Sigmoid colon (tissue), 6 donors: ENCODE measurements at regions not wholly inside any gene's neighbourhood (a gene's known extent, or its start where the extent isn't known, plus 50 kb on each side); places are given as distances from the start of the nearest gene placed in this dataset.

Experiments used
- DNase-seq: peaks from one replicate; pipeline ENCODE4 v3.0.0-alpha.2; 2019
- H3K27ac ChIP-seq, 4 donors: fragments of 200-600 bp; sonication (generic); one replicate each; pipeline ENCODE4 v1.5.1; 2016 to 2019; ENCODE audit warnings: mild to moderate bottlenecking in 1 of 4
- H3K27me3 ChIP-seq, 3 donors: fragments of 200-600 bp; sonication (generic); one replicate each; pipeline ENCODE4 v1.5.1; 2019; ENCODE audit warnings: mild to moderate bottlenecking in 1 of 3
- H3K36me3 ChIP-seq, 4 donors: fragments of 200-600 bp; sonication (generic); one replicate each; pipeline ENCODE4 v1.5.1; 2016 to 2019
- H3K4me1 ChIP-seq, 4 donors: fragments of 200-600 bp; sonication (generic); one replicate each; pipeline ENCODE4 v1.5.1; 2017 to 2019
- H3K4me3 ChIP-seq, 4 donors: fragments of 200-600 bp; sonication (generic); one replicate each; pipeline ENCODE4 v1.5.1; 2017 to 2019; ENCODE audit warnings: mild to moderate bottlenecking in 2 of 4, moderate library complexity in 1 of 4
- H3K9me3 ChIP-seq, 4 donors: fragments of 200-600 bp in 3 of 4; sonication (generic) in 3 of 4; one replicate each; pipeline versions ENCODE4 v1.5.1 to v1.6.1; 2013 to 2019
- EP300 ChIP-seq, 4 donors: sonication (generic); formaldehyde crosslinking; IDR thresholded peaks; one replicate each; pipeline ENCODE4 v1.6.1; 2017; ENCODE audit warnings: antibody characterized with exemption in 4 of 4
- POLR2A ChIP-seq, 2 donors: fragments of 450-650 bp; IDR thresholded peaks; one replicate each; pipeline ENCODE4 v1.6.1; 2016; ENCODE audit warnings: antibody characterized with exemption in 2 of 2, mild to moderate bottlenecking in 2 of 2, moderate library complexity in 2 of 2
- POLR2AphosphoS5 ChIP-seq, 4 donors: sonication (generic); formaldehyde crosslinking; IDR thresholded peaks; one replicate each; pipeline ENCODE4 v1.6.1; 2017; ENCODE audit warnings: antibody characterized with exemption in 4 of 4
- WGBS, 2 donors: extraction: QIAGEN DNeasy Blood & Tissue Kit; methylation state at CpG; one replicate each; pipeline ENCODE4 v1.1.7; 2013; 5-methylcytosine and 5-hydroxymethylcytosine counted together
- intact Hi-C: fragments of 100-400 bp; cut with DNase I; formaldehyde crosslinking; loops from one replicate; pipeline ENCODE4 v1.15.1; 2023
- TF ChIP-seq, protein P1 (sequence below), 4 experiments: fragments of 450-650 bp in 3 of 4; fragments of 200-600 bp in 1 of 4; IDR thresholded peaks; one replicate each; pipeline ENCODE4 v1.5.1; 2016 to 2019; ENCODE audit warnings: antibody characterized with exemption in 4 of 4, mild to moderate bottlenecking in 3 of 4, moderate library complexity in 2 of 4
- donor health status: healthy with polysubstance abuse.
- donor health status: healthy.

DNA sequence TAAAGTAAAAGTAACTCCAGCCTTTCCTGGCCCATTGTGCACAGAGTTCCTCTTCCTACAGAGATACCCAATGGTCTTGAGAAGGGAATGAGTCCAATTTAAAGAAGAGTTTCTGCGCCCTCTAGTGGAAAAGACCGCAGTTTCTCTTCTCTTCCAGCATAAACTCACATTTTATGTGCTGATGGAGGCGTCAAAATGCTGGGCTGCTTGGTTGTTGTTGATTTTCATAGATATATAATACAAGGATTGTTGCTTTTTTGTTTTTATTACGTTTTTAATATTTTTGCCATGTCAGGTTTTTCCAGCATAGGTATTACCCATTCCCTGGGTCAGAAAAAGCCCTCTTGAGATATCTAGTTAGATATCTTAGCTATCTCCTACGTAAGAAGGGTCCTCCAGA, 356.9 kb upstream of the STXBP6 start:
- intact Hi-C loops = no loop called here
- peaks cover 0 to 7% (median 2%) of the 10 kb centered on the region in 4 donors for H3K4me1 ChIP-seq
- TF ChIP-seq POLR2A (IDR thresholded peaks at IDR 0.05) = no peak
- no peak for TF ChIP-seq POLR2AphosphoS5 (IDR thresholded peaks at IDR 0.05)
- TF ChIP-seq, protein P1, sequence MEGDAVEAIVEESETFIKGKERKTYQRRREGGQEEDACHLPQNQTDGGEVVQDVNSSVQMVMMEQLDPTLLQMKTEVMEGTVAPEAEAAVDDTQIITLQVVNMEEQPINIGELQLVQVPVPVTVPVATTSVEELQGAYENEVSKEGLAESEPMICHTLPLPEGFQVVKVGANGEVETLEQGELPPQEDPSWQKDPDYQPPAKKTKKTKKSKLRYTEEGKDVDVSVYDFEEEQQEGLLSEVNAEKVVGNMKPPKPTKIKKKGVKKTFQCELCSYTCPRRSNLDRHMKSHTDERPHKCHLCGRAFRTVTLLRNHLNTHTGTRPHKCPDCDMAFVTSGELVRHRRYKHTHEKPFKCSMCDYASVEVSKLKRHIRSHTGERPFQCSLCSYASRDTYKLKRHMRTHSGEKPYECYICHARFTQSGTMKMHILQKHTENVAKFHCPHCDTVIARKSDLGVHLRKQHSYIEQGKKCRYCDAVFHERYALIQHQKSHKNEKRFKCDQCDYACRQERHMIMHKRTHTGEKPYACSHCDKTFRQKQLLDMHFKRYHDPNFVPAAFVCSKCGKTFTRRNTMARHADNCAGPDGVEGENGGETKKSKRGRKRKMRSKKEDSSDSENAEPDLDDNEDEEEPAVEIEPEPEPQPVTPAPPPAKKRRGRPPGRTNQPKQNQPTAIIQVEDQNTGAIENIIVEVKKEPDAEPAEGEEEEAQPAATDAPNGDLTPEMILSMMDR (IDR thresholded peaks at IDR 0.05) = no peak
- TF ChIP-seq EP300 (IDR thresholded peaks at IDR 0.05) = no peak
- no peaks in the 10 kb centered on the region for H3K36me3 ChIP-seq
- no peaks in the 10 kb centered on the region for H3K9me3 ChIP-seq
- no peaks in the 10 kb centered on the region for H3K27me3 ChIP-seq
- H3K27ac ChIP-seq = no peak overlapping the region
- DNase-seq = no peak
- 18 to 20% methylated on average over 5 of the region's 5 CpGs for WGBS, 2 donors
- H3K4me3 ChIP-seq = no peak overlapping the region

DNA sequence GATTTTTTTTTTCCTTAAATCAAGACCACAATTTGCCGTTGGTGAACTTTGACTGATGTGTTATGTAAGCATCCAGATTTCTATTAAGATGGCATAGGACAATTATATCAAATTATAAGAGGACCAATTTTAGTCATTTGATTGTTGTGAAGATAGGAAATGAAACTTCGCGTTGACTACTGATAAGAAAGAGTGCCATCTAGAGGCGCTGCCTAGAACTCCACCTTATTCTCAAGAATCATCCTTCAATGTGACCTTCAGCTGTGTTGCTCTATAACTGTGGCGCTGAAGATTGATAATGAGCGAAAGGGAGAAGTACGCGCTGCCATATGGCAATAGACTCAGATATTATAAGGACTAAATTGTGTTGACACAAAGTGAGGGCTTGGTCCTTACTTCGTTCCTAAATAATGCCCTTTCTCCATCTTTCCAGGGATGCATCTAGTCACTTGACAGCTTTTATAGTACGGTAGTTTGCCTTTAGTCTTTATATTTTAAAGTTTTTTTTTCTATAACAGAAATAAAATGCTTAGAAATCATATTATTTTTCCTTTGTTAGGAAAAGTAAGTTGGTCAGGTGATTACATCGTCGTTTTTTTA, 350.8 kb upstream of the STXBP6 start:
- 19 to 25% methylated on average over 12 of the region's 12 CpGs for WGBS, 2 donors
- TF ChIP-seq POLR2A (IDR thresholded peaks at IDR 0.05) = no peak
- no peak for TF ChIP-seq EP300 (IDR thresholded peaks at IDR 0.05)
- TF ChIP-seq, protein P1 (IDR thresholded peaks at IDR 0.05) = peak in 2 of 4 experiments; percentile 35 to 67
- Histone ChIP-seq H3K36me3 (no peaks in the 10 kb centered on the region), H3K4me1 (no peaks in the 10 kb centered on the region), H3K27me3 (no peaks in the 10 kb centered on the region), H3K27ac (no peak overlapping the region), H3K4me3 (no peak overlapping the region), H3K9me3 (no peaks in the 10 kb centered on the region)
- intact Hi-C loops = no loop called here
- no peak for DNase-seq

DNA sequence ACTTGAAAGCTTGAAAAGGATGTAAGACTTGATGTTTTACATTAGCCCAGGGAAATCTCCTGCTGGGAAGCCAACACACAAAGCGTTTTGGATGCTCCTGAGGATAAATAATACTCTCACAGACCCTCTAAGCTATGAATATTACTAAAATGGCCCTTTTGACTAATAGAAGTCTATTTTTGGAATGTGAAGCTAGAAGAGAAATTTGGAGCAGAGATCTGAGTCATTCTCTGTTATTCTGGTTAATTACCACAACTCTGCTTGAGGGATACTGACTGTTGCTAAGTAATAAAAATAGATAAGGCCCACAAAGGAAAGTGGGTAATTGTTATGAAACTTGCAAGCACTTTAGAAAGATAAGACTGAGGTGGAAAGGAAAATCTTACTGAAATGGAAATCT, 346.2 kb upstream of the STXBP6 start:
- 42 to 49% methylated on average over 1 of the region's 1 CpG for WGBS, 2 donors
- H3K36me3 ChIP-seq = no peaks in the 10 kb centered on the region
- no peaks in the 10 kb centered on the region for H3K27me3 ChIP-seq
- no peaks in the 10 kb centered on the region for H3K4me1 ChIP-seq
- H3K4me3 ChIP-seq = no peak overlapping the region
- no peaks in the 10 kb centered on the region for H3K9me3 ChIP-seq
- no peak overlapping the region for H3K27ac ChIP-seq
- intact Hi-C loops = no loop called here
- no peak for DNase-seq
- TF ChIP-seq, protein P1 (IDR thresholded peaks at IDR 0.05) = no peak
- TF ChIP-seq EP300 (IDR thresholded peaks at IDR 0.05) (no peak), POLR2A (IDR thresholded peaks at IDR 0.05) (no peak), POLR2AphosphoS5 (IDR thresholded peaks at IDR 0.05) (no peak)

DNA sequence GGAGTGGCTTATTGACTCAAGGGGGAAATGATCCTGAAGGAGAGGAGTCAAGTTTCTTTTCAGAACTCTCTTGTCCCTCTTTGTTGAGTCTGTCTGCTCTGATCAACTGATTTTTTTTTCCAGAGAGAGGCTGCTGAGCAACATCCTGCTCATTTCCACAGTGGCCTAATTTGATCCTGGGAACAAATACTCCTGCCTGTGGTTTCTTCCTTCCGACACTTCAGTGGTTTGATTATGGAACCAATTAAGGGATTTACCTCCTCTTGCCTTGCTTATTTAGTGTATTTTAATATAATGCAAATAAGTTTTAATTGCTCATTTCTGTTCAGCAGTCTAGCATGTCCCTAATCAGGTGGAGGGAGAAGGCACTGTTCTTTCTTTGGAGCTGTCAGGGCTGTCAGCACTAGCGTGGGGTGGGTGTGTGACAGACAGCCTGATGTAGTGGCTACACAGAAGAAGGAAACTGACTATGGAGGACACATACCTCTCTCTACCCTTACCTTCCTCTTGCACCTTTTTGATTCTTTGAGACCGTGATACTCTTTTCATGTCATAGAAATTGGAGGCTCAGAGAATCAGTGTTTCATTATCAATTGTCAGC, 344.9 kb upstream of the STXBP6 start:
- DNase-seq = no peak
- 81 to 84% methylated on average over 3 of the region's 3 CpGs for WGBS, 2 donors
- TF ChIP-seq EP300 (IDR thresholded peaks at IDR 0.05) (no peak), POLR2AphosphoS5 (IDR thresholded peaks at IDR 0.05) (no peak), POLR2A (IDR thresholded peaks at IDR 0.05) (no peak)
- TF ChIP-seq, protein P1 (IDR thresholded peaks at IDR 0.05) = no peak
- Histone ChIP-seq H3K4me3 (no peak overlapping the region), H3K36me3 (no peaks in the 10 kb centered on the region), H3K9me3 (no peaks in the 10 kb centered on the region), H3K4me1 (no peaks in the 10 kb centered on the region), H3K27ac (no peak overlapping the region), H3K27me3 (no peaks in the 10 kb centered on the region)
- intact Hi-C loops = no loop called here

DNA sequence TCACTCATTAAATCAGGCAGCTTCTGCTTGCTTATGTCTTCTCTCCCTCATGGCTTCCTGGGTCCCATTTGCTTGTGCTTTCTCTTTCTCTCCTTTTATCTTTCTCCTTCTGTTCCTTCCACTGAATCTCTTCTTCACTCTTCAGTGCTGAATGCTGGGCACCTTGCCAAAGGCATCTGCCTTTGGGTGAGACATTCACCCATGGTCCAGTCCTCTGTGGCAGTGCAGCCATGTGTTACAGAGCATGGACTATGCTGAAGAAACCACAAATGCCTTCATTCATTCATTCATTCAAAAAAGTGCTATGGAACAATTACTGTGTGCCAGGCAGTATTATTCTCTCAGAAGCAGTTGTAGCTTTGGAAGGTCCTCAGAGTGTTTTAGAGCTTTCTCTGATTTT, 344.4 kb upstream of the STXBP6 start:
- no peak overlapping the region for H3K27ac ChIP-seq
- no peaks in the 10 kb centered on the region for H3K27me3 ChIP-seq
- TF ChIP-seq EP300 (IDR thresholded peaks at IDR 0.05) = no peak
- TF ChIP-seq, protein P1 (IDR thresholded peaks at IDR 0.05) = no peak
- TF ChIP-seq POLR2A (IDR thresholded peaks at IDR 0.05) = no peak
- no peak for TF ChIP-seq POLR2AphosphoS5 (IDR thresholded peaks at IDR 0.05)
- no peaks in the 10 kb centered on the region for H3K4me1 ChIP-seq
- intact Hi-C loops = no loop called here
- H3K4me3 ChIP-seq = no peak overlapping the region
- no peaks in the 10 kb centered on the region for H3K9me3 ChIP-seq
- no peak for DNase-seq
- no peaks in the 10 kb centered on the region for H3K36me3 ChIP-seq
